GM23248 (cell line): ENCODE measurements at regions not wholly inside any gene's neighbourhood (a gene's known extent, or its start where the extent isn't known, plus 50 kb on each side); places are given as distances from the start of the nearest gene placed in this dataset.

ENCODE experiments used
- DNase-seq: peaks from one replicate; pipeline ENCODE4 v3.0.0-alpha.2; 2015
- H2AFZ ChIP-seq: fragments of 200-600 bp; sonication (generic); 2 replicates; pipeline ENCODE4 v1.6.1; 2016; ENCODE audit warnings: antibody characterized with exemption
- H3F3A ChIP-seq: fragments of 200-600 bp; sonication (generic); 2 replicates; pipeline ENCODE4 v1.6.1; 2016; ENCODE audit warnings: mild to moderate bottlenecking, antibody characterized with exemption, mixed run types; ENCODE audit not compliant: insufficient read depth
- H3K27ac ChIP-seq: fragments of 200-600 bp; sonication (generic); 2 replicates; pipeline ENCODE4 v1.5.1; 2016; ENCODE audit warnings: mild to moderate bottlenecking
- H3K27me3 ChIP-seq: fragments of 200-600 bp; sonication (generic); replicated peaks from 2 replicates; pipeline ENCODE4 v1.6.1; 2016; ENCODE audit warnings: mild to moderate bottlenecking; ENCODE audit not compliant: insufficient read depth
- H3K36me3 ChIP-seq: fragments of 200-600 bp; sonication (generic); 2 replicates; pipeline ENCODE4 v1.6.1; 2016; ENCODE audit warnings: low read depth, mild to moderate bottlenecking
- H3K4me1 ChIP-seq: fragments of 200-600 bp; sonication (generic); 2 replicates; pipeline ENCODE4 v1.6.1; 2016; ENCODE audit warnings: mild to moderate bottlenecking; ENCODE audit not compliant: insufficient read depth
- H3K4me2 ChIP-seq: fragments of 200-600 bp; sonication (generic); one replicate; pipeline ENCODE4 v1.6.1; 2016; ENCODE audit warnings: mild to moderate bottlenecking; ENCODE audit not compliant: unreplicated experiment
- H3K4me3 ChIP-seq: fragments of 200-600 bp; sonication (generic); 2 replicates; pipeline ENCODE4 v1.5.1; 2016; ENCODE audit warnings: mild to moderate bottlenecking
- H3K79me2 ChIP-seq: fragments of 200-600 bp; sonication (generic); 2 replicates; pipeline ENCODE4 v1.6.1; 2016; ENCODE audit warnings: mild to moderate bottlenecking; ENCODE audit not compliant: insufficient read depth
- H3K9ac ChIP-seq: fragments of 200-600 bp; sonication (generic); 2 replicates; pipeline ENCODE4 v1.6.1; 2016; ENCODE audit warnings: mild to moderate bottlenecking
- H3K9me2 ChIP-seq: fragments of 200-600 bp; sonication (generic); 2 replicates; pipeline ENCODE4 v1.6.1; 2016; ENCODE audit warnings: mixed run types, mild to moderate bottlenecking, moderate library complexity; ENCODE audit not compliant: insufficient read depth
- H3K9me3 ChIP-seq: fragments of 200-600 bp; sonication (generic); one replicate; pipeline ENCODE4 v1.6.1; 2017; ENCODE audit warnings: low read depth
- H4K20me1 ChIP-seq: fragments of 200-600 bp; sonication (generic); 2 replicates; pipeline ENCODE4 v1.6.0; 2016; ENCODE audit not compliant: insufficient read depth
- EZH2 ChIP-seq: fragments of 200-600 bp; sonication (generic); IDR thresholded peaks from 2 replicates; pipeline ENCODE4 v1.6.1; 2018; ENCODE audit warnings: antibody characterized with exemption, mild to moderate bottlenecking; ENCODE audit not compliant: insufficient read depth, poor library complexity, severe bottlenecking
- EZH2phosphoT487 ChIP-seq: fragments of 200-600 bp; sonication (generic); IDR thresholded peaks from 2 replicates; pipeline ENCODE4 v1.6.1; 2018; ENCODE audit warnings: antibody characterized with exemption, moderate library complexity, mild to moderate bottlenecking, low read depth; ENCODE audit not compliant: insufficient read depth
- WGBS, 2 experiments: methylation state at CpG; one replicate each; pipeline ENCODE4 v1.1.6; 2015 to 2017; ENCODE audit warnings: low lambda C conversion rate in 2 of 2, low coverage in 1 of 2; ENCODE audit errors: missing lambda C conversion rate in 2 of 2; 5-methylcytosine and 5-hydroxymethylcytosine counted together
- in situ Hi-C: fragments of 300-500 bp; cut with MboI; formaldehyde crosslinking; loops from 2 replicates; pipeline ENCODE4 v1.15.0; 2020

DNA sequence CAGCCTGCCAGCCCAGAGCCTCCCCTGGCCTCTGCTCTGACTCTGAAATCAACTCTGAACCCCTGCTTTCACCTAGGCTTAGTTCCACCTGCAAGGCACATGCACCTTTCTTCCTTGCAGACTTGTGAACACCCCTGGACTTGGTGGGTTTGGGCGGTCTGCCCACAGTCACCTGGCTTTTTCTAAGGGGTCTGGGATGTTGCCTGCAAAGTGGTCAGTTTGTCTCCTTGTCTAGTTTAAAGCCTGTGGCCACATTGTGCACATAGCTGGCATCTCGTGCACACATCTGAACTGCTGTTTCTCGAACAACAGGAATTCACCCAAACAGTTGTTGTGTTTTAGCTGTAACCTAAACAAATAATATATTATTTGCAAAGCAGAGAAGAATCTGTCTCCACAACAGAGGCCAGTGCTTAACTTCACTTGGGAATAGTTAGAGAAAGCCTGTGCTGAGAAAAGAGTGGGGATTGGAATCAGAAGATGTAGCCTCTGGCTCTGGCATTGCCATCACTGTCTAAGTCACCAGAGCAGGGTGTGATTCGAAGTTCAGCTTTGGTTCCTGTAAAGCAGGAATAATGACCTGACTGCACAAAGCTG lies 108.5 kb downstream of the TMEM18 start:
- H2AFZ ChIP-seq = peak overlapping the region; percentile 74
- peak overlapping the region; percentile 74 for H3K4me2 ChIP-seq
- 14 to 16% methylated on average over 4 of the region's 4 CpGs for WGBS, 2 experiments

DNA sequence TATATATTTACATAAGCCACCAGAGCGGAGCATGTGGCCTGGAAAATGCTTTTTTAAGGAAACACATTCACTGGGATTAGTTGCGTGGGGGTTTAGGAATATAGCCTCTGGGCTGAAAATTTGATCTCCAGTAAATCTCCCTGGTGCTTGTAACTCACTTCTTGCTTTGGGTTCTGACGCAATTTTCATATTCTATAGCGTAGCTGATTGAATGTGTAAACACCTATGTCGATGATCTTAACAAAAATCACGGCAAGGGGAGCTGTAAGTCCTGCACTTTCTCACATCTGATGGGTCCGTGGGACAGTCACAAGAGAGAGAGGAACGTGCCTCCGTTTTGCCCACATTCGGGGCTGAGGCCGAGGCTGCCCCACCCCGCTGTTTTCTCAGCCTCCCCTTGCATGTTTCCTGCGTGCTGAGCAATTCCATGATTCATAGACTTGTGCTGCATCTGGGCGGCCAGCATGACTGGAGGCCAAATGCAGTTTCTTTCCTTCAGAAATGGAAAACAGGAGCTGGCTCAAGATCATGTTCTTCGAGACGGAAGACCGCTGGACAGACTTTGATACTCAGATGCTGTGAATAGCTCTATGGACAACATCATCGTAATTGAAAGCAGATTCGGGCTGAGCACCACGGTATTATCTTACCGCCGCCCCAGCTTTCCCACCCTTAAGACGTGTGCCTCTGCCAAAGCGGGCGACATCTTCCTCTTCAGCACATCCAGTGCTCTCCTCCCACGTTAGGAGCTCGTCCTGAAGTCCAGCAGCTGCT lies 109.2 kb downstream of the TMEM18 start:
- WGBS, 2 experiments = 11 to 13% methylated on average over 26 to 27 of the region's 27 CpGs

More for the DNA sequence above, 108.5 kb downstream of the TMEM18 start:
- no peaks in the 10 kb centered on the region for H3K27me3 ChIP-seq
- no peaks in the 10 kb centered on the region for H3K9me3 ChIP-seq
- peak overlapping the region; percentile 48 for H3K9ac ChIP-seq
- no peak for DNase-seq
- peak overlapping the region; percentile 65 for H3K4me3 ChIP-seq
- peak overlapping the region; percentile 10; the same call in 1 of the 2 replicates for H3K27ac ChIP-seq
- in situ Hi-C loops = no loop called here
- no peaks in the 10 kb centered on the region for H3F3A ChIP-seq
- no peaks in the 10 kb centered on the region for H4K20me1 ChIP-seq
- no peaks in the 10 kb centered on the region for H3K36me3 ChIP-seq
- H3K79me2 ChIP-seq = no peaks in the 10 kb centered on the region
- peaks cover 4% of the 10 kb centered on the region; the same call in 1 of the 2 replicates for H3K4me1 ChIP-seq
- no peaks in the 10 kb centered on the region for H3K9me2 ChIP-seq
- no peak for TF ChIP-seq EZH2
- no peak for TF ChIP-seq EZH2phosphoT487

DNA sequence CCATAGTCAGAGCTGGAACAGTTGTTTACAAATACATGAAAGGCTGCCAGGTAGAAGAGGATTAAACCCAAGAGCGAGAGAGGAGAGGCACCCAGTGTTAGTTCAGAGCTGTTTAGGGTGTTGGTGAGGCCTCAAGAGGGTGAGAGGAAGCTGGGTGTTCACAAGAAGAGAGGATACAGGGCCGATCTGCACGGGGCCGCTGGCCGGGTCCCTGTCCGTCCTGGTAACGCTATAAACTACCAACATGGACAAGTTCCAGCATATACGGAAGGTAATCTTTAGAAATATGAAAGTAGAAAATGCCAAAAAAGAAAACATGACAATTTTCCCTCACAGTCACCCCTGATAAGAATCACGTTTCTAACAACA lies 109.7 kb downstream of the TMEM18 start:
- H3K9ac ChIP-seq = no peak overlapping the region
- H3K27me3 ChIP-seq = no peaks in the 10 kb centered on the region
- no peaks in the 10 kb centered on the region for H3K36me3 ChIP-seq
- no peak for DNase-seq
- H4K20me1 ChIP-seq = no peaks in the 10 kb centered on the region
- TF ChIP-seq EZH2phosphoT487 (no peak), EZH2 (no peak)
- no peak overlapping the region for H2AFZ ChIP-seq
- WGBS, 2 experiments = 86 to 89% methylated on average over 9 of the region's 9 CpGs
- in situ Hi-C loops = no loop called here
- no peaks in the 10 kb centered on the region for H3K9me3 ChIP-seq
- H3K4me1 ChIP-seq = peaks cover 4% of the 10 kb centered on the region; the same call in 1 of the 2 replicates
- no peaks in the 10 kb centered on the region for H3F3A ChIP-seq
- H3K27ac ChIP-seq = no peak overlapping the region
- H3K79me2 ChIP-seq = no peaks in the 10 kb centered on the region
- no peaks in the 10 kb centered on the region for H3K9me2 ChIP-seq
- H3K4me2 ChIP-seq = no peak overlapping the region
- no peak overlapping the region for H3K4me3 ChIP-seq

More for the DNA sequence above, 109.2 kb downstream of the TMEM18 start:
- H3F3A ChIP-seq = no peaks in the 10 kb centered on the region
- in situ Hi-C loops = no loop called here
- no peaks in the 10 kb centered on the region for H3K79me2 ChIP-seq
- no peaks in the 10 kb centered on the region for H3K27me3 ChIP-seq
- no peaks in the 10 kb centered on the region for H3K36me3 ChIP-seq
- DNase-seq = peak; percentile 83
- no peaks in the 10 kb centered on the region for H3K9me2 ChIP-seq
- H4K20me1 ChIP-seq = no peaks in the 10 kb centered on the region
- TF ChIP-seq EZH2 (no peak), EZH2phosphoT487 (no peak)
- H3K27ac ChIP-seq = peak overlapping the region; percentile 10; the same call in 1 of the 2 replicates
- peak overlapping the region; percentile 65 for H3K4me3 ChIP-seq
- peaks cover 4% of the 10 kb centered on the region; the same call in 1 of the 2 replicates for H3K4me1 ChIP-seq
- H2AFZ ChIP-seq = peak overlapping the region; percentile 74
- H3K4me2 ChIP-seq = peak overlapping the region; percentile 74
- H3K9me3 ChIP-seq = no peaks in the 10 kb centered on the region
- peak overlapping the region; percentile 48 for H3K9ac ChIP-seq

DNA sequence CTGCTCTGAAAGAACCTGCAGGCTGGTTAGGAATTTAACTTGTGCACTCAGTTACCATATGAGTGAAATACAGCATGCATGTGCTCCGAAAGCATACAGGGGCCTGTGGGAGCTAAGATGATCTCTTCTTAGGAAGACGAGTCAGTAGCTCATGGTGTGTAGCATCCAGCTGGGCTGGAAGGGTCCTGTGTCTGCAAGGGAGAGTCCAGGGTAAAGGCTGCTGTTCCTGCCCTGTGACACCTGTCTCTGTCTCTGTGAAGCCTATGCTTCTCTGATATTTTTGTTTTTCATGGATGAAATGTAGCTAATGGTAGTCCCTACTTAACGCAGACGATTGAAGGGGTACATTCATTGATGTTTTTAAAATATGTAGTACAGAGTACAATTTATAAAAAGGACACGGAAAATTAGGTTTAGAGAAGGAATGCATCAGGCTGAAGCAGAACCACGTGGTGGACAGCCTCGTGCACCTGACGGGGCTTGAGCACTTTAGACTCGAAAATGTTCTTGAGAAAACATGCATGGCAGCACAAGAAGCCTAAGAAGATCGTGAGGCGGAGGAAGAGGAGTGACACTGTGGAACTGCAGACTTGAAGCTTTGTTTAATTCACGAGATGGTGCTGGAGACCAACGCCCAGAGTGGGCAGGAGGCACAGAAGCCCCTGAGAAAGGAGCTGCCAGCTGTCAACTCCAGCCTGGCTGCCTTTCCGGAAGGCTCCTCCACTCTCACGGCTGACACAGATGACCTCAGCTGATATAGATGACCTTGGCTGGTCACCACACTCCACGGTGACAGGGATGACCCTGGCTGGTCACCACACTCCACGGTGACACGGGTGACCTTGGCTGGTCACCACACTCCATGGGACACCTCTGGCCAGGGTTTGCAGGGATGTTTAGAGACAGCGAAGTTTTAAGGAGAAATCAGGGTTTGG lies 110.6 kb downstream of the TMEM18 start:
- no peaks in the 10 kb centered on the region for H3K9me2 ChIP-seq
- 74 to 78% methylated on average over 19 of the region's 19 CpGs for WGBS, 2 experiments
- no peaks in the 10 kb centered on the region for H3K79me2 ChIP-seq
- H3K9ac ChIP-seq = no peak overlapping the region
- no peaks in the 10 kb centered on the region for H3K27me3 ChIP-seq
- H2AFZ ChIP-seq = no peak overlapping the region
- no peak for DNase-seq
- no peak for TF ChIP-seq EZH2
- TF ChIP-seq EZH2phosphoT487 = no peak
- no peaks in the 10 kb centered on the region for H3K36me3 ChIP-seq
- no peak overlapping the region for H3K4me2 ChIP-seq
- no peaks in the 10 kb centered on the region for H3K9me3 ChIP-seq
- H3F3A ChIP-seq = no peaks in the 10 kb centered on the region
- H3K27ac ChIP-seq = no peak overlapping the region
- H4K20me1 ChIP-seq = no peaks in the 10 kb centered on the region
- in situ Hi-C loops = no loop called here
- no peak overlapping the region for H3K4me3 ChIP-seq
- peaks cover 4% of the 10 kb centered on the region; the same call in 1 of the 2 replicates for H3K4me1 ChIP-seq
